Lung (tissue), 11 donors: ENCODE measurements at regions not wholly inside any gene's neighbourhood (a gene's known extent, or its start where the extent isn't known, plus 50 kb on each side); places are given as distances from the start of the nearest gene placed in this dataset.

Experiments used
- ATAC-seq: fragments of 200-7000 bp; cut with Tn5 transposase; one replicate; pipeline ENCODE4 v1.9.1; 2020; ENCODE audit warnings: moderate number of reproducible peaks; ENCODE audit not compliant: insufficient read depth, low FRiP score
- DNase-seq, 3 donors: peaks; one replicate each; pipeline ENCODE4 v3.0.0-alpha.2; 2013 to 2017
- H3K27ac ChIP-seq, 2 donors: one replicate each; pipeline ENCODE4 v1.5.1; 2013; ENCODE audit warnings: mild to moderate bottlenecking in 2 of 2, moderate library complexity in 2 of 2, control low read depth in 1 of 2, inconsistent platforms in 1 of 2, low read depth in 1 of 2, low read length in 1 of 2
- H3K27me3 ChIP-seq, 3 donors: one replicate each; pipeline ENCODE4 v1.5.1; 2013; ENCODE audit warnings: low read length in 2 of 3; ENCODE audit not compliant: control insufficient read depth in 3 of 3, insufficient read depth in 3 of 3
- H3K36me3 ChIP-seq, 4 donors: one replicate each; pipeline ENCODE4 v1.5.1; 2013; ENCODE audit warnings: low read length in 4 of 4, mild to moderate bottlenecking in 1 of 4, moderate library complexity in 1 of 4; ENCODE audit not compliant: control insufficient read depth in 4 of 4, insufficient read depth in 4 of 4
- H3K4me1 ChIP-seq, 5 donors: one replicate each; pipeline ENCODE4 v1.5.1; 2013; ENCODE audit warnings: low read length in 5 of 5, mild to moderate bottlenecking in 2 of 5, moderate library complexity in 1 of 5; ENCODE audit not compliant: control insufficient read depth in 5 of 5, insufficient read depth in 5 of 5
- H3K4me3 ChIP-seq: one replicate; pipeline ENCODE4 v1.5.1; 2013; ENCODE audit warnings: mild to moderate bottlenecking, control low read depth, moderate library complexity
- H3K9ac ChIP-seq, 2 donors: one replicate each; pipeline ENCODE4 v1.5.1; 2013; ENCODE audit warnings: low read length in 2 of 2, control low read depth in 1 of 2; ENCODE audit not compliant: insufficient read depth in 1 of 2
- H3K9me3 ChIP-seq, 4 donors: one replicate each; pipeline ENCODE4 v1.5.1; 2013; ENCODE audit warnings: low read length in 3 of 4, mild to moderate bottlenecking in 1 of 4, moderate library complexity in 1 of 4; ENCODE audit not compliant: control insufficient read depth in 4 of 4, insufficient read depth in 3 of 4
- CTCF ChIP-seq: IDR thresholded peaks from 2 replicates; pipeline ENCODE4 v1.5.1; 2012; ENCODE audit warnings: mild to moderate bottlenecking; ENCODE audit errors: control extremely low read depth, extremely low read depth
- WGBS, 2 donors: extraction: QIAGEN DNeasy Blood & Tissue Kit; methylation state at CpG; one replicate each; pipeline ENCODE4 v1.1.7; 2013; 5-methylcytosine and 5-hydroxymethylcytosine counted together
- donor health status: control.
- donor health status: control.
- donor health status: Bipolar disorder and iron deficiency.
- donor health status: healthy.
- donor health status: DM: yes; HTN: yes; CAD: no.

DNA sequence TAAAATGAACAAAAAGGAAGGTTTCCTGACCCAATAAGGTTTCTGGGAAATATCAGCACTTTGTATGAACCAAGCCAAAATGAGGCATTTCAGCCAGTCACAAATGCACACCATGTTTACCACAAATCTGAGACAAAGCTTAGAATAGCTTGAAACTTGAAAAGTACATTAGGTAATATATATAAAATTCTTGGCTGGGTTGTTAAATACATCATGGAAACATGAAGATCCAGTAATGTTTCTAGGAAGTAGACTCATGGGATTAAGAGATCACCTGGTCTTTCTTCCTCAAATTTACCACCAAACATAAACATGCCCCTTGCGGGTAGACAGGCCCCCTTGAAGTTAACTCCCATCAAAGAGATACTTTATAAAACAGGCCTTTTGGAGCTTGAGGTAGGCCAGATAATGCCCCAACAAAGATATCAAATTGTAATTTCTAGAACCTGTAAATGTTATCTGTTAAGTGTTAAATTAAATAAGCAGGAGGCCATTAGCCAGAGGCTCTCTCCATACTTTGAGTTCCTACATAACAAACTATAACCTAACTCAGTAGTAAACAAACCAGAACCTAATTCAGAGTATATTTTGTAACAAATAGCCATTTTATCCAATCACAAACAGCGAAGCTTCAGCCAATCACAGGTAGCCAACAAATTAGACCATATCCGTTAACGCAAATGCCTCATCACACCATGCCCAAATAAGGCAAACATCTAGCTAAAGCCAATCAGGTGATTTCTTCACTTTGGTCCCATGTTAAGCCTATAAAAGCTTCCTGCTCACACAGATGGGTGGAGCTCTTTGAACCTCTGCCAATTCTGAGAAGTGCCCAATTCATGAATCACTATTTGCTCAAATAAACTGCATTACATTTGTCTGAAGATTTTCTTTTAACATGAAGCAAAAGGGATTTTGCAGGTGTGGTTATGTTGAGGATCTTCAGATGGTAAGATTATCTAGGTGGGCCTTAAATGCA is 127.9 kb upstream of the TARS1 start:
- Histone ChIP-seq H3K9ac (no peak overlapping the region), H3K4me3 (no peak overlapping the region), H3K36me3 (no peaks in the 10 kb centered on the region), H3K27me3 (no peaks in the 10 kb centered on the region), H3K27ac (no peak overlapping the region), H3K9me3 (no peaks in the 10 kb centered on the region), H3K4me1 (peaks cover 0 to 21% (median 5%) of the 10 kb centered on the region in 5 donors)
- TF ChIP-seq CTCF = no peak
- 98% methylated on average over 4 of the region's 4 CpGs for whole genome bisulfite sequencing, 2 donors
- ATAC-seq (no peak), DNase-seq (no peak)

GRCh38 chr5:33315189-33315588 is 125.6 kb upstream of the TARS1 start:
- peaks cover 0 to 6% (median 0%) of the 10 kb centered on the region in 5 donors for H3K4me1 ChIP-seq
- H3K9ac ChIP-seq = no peak overlapping the region
- no peaks in the 10 kb centered on the region for H3K27me3 ChIP-seq
- DNase-seq = no peak
- no peaks in the 10 kb centered on the region for H3K9me3 ChIP-seq
- H3K27ac ChIP-seq = no peak overlapping the region
- H3K4me3 ChIP-seq = no peak overlapping the region
- no peak for TF ChIP-seq CTCF
- WGBS, 2 donors = 86 to 91% methylated on average over 1 of the region's 1 CpG
- ATAC-seq = no peak
- H3K36me3 ChIP-seq = no peaks in the 10 kb centered on the region

DNA sequence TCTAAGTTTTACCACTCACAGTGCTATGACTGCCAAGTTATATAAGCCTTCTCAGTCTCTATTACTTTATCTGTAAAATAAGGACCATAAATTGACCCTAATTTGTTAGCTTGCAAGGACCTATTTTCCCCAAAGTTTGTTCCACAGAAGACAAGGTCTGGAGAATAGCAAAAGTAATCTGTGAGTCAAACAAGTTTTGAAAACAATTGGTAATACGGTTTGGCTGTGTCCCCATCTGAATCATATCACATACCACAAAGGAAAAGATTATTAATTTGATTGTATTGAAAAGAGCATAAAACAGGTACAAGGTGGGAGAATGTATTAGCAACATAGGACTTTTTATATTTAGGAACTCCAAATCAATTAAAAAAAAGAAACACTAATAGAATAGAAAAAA is 124.0 kb upstream of the TARS1 start:
- H3K9ac ChIP-seq = no peak overlapping the region
- WGBS, 2 donors = 88 to 91% methylated on average over 1 of the region's 1 CpG
- TF ChIP-seq CTCF = no peak
- ATAC-seq = no peak
- H3K27me3 ChIP-seq = no peaks in the 10 kb centered on the region
- DNase-seq = no peak
- H3K4me1 ChIP-seq = peaks cover 0 to 8% (median 0%) of the 10 kb centered on the region in 5 donors
- no peak overlapping the region for H3K4me3 ChIP-seq
- no peaks in the 10 kb centered on the region for H3K9me3 ChIP-seq
- no peak overlapping the region for H3K27ac ChIP-seq
- H3K36me3 ChIP-seq = no peaks in the 10 kb centered on the region
